Peyer's patch (tissue), 4 donors: ENCODE measurements at regions not wholly inside any gene's neighbourhood (a gene's known extent, or its start where the extent isn't known, plus 50 kb on each side); places are given as distances from the start of the nearest gene placed in this dataset.

Experiments used
- DNase-seq, 3 donors: peaks; one replicate each; pipeline ENCODE4 v3.0.0-alpha.2; 2017 to 2019
- H3K27ac ChIP-seq, 4 donors: fragments of 200-600 bp; sonication (generic); one replicate each; pipeline ENCODE4 v1.5.1; 2016 to 2019
- H3K27me3 ChIP-seq, 2 donors: fragments of 200-600 bp; sonication (generic); one replicate each; pipeline ENCODE4 v1.5.1; 2019
- H3K36me3 ChIP-seq, 3 donors: fragments of 200-600 bp; sonication (generic); one replicate each; pipeline ENCODE4 v1.5.1; 2016 to 2019
- H3K4me1 ChIP-seq, 4 donors: fragments of 200-600 bp; sonication (generic); one replicate each; pipeline ENCODE4 v1.5.1; 2016 to 2019
- H3K4me3 ChIP-seq, 4 donors: fragments of 200-600 bp; sonication (generic); 1 replicate in 3 of 4; 2 replicates in 1 of 4; pipeline ENCODE4 v1.5.1; 2016 to 2019; ENCODE audit warnings: mild to moderate bottlenecking in 1 of 4
- H3K9me3 ChIP-seq, 4 donors: fragments of 200-600 bp; sonication (generic); one replicate each; pipeline ENCODE4 v1.5.1; 2016 to 2019; ENCODE audit warnings: mild to moderate bottlenecking in 1 of 4
- CTCF ChIP-seq, 6 experiments: fragments of 450-650 bp in 4 of 6; fragments of 200-600 bp in 2 of 6; sonication (generic) in 1 of 6; IDR thresholded peaks; one replicate each; pipeline ENCODE4 v1.5.1; 2017 to 2019; ENCODE audit warnings: antibody characterized with exemption in 6 of 6, mild to moderate bottlenecking in 3 of 6, moderate library complexity in 1 of 6
- POLR2A ChIP-seq, 2 donors: fragments of 450-650 bp; IDR thresholded peaks; one replicate each; pipeline ENCODE4 v1.5.1; 2017; ENCODE audit warnings: antibody characterized with exemption in 2 of 2, mild to moderate bottlenecking in 2 of 2, moderate library complexity in 2 of 2

GRCh38 chr22:48690583-48691317, 1136.9 kb downstream of the BRD1 start:
- Histone ChIP-seq H3K36me3 (no peaks in the 10 kb centered on the region), H3K27me3 (no peaks in the 10 kb centered on the region), H3K4me1 (no peaks in the 10 kb centered on the region), H3K27ac (no peak overlapping the region), H3K9me3 (no peaks in the 10 kb centered on the region), H3K4me3 (no peak overlapping the region)
- TF ChIP-seq CTCF (IDR thresholded peaks at IDR 0.05), result no peak
- no peak for TF ChIP-seq POLR2A (IDR thresholded peaks at IDR 0.05)
- DNase-seq, result no peak

- Histone ChIP-seq H3K27ac (no peak overlapping the region), H3K4me3 (no peak overlapping the region), H3K9me3 (no peaks in the 10 kb centered on the region), H3K27me3 (no peaks in the 10 kb centered on the region), H3K4me1 (no peaks in the 10 kb centered on the region), H3K36me3 (no peaks in the 10 kb centered on the region)
- TF ChIP-seq CTCF (IDR thresholded peaks at IDR 0.05), result no peak
- TF ChIP-seq POLR2A (IDR thresholded peaks at IDR 0.05), result no peak
- DNase-seq, result no peak
Observed at GRCh38 chr22:48689206-48689605, 1138.5 kb downstream of the BRD1 start.

GRCh38 chr22:48688366-48688765, 1139.3 kb downstream of the BRD1 start:
- no peaks in the 10 kb centered on the region for H3K27me3 ChIP-seq
- no peak overlapping the region for H3K27ac ChIP-seq
- no peaks in the 10 kb centered on the region for H3K4me1 ChIP-seq
- TF ChIP-seq CTCF (IDR thresholded peaks at IDR 0.05) (no peak), POLR2A (IDR thresholded peaks at IDR 0.05) (no peak)
- H3K4me3 ChIP-seq, result no peak overlapping the region
- H3K9me3 ChIP-seq, result no peaks in the 10 kb centered on the region
- no peak for DNase-seq
- no peaks in the 10 kb centered on the region for H3K36me3 ChIP-seq

GRCh38 chr22:48687606-48688005, 1140.1 kb downstream of the BRD1 start:
- no peak overlapping the region for H3K4me3 ChIP-seq
- no peaks in the 10 kb centered on the region for H3K36me3 ChIP-seq
- H3K27me3 ChIP-seq, result no peaks in the 10 kb centered on the region
- no peaks in the 10 kb centered on the region for H3K9me3 ChIP-seq
- TF ChIP-seq POLR2A (IDR thresholded peaks at IDR 0.05) (no peak), CTCF (IDR thresholded peaks at IDR 0.05) (no peak)
- DNase-seq, result no peak
- no peak overlapping the region for H3K27ac ChIP-seq
- H3K4me1 ChIP-seq, result no peaks in the 10 kb centered on the region

GRCh38 chr22:48686694-48687302, 1140.9 kb downstream of the BRD1 start:
- DNase-seq, result no peak
- Histone ChIP-seq H3K27me3 (no peaks in the 10 kb centered on the region), H3K4me3 (no peak overlapping the region), H3K36me3 (no peaks in the 10 kb centered on the region), H3K9me3 (no peaks in the 10 kb centered on the region), H3K4me1 (no peaks in the 10 kb centered on the region), H3K27ac (no peak overlapping the region)
- TF ChIP-seq POLR2A (IDR thresholded peaks at IDR 0.05) (no peak), CTCF (IDR thresholded peaks at IDR 0.05) (no peak)
